Retinal pigment epithelial cell (primary cell): ENCODE measurements at regions not wholly inside any gene's neighbourhood (a gene's known extent, or its start where the extent isn't known, plus 50 kb on each side); places are given as distances from the start of the nearest gene placed in this dataset.
A peak's percentile ranks its signal among the peaks of the same experiment; 100 is the strongest.
"Not testable (repeated sequence)": the region's sequence is repeated elsewhere in the genome, so short reads cannot be mapped to it uniquely, and the experiment has no call there.

ENCODE experiments used
- DNase-seq: peaks from one replicate; pipeline ENCODE4 v3.0.0-alpha.2; 2010; ENCODE audit warnings: low read depth
- H3K4me3 ChIP-seq: 2 replicates; pipeline ENCODE4 v1.5.1; 2011; ENCODE audit warnings: mild to moderate bottlenecking, low read length, control low read depth, moderate library complexity
- CTCF ChIP-seq: conservative IDR thresholded peaks from 2 replicates; pipeline ENCODE4 v1.5.1; 2011; ENCODE audit warnings: low read depth, low read length, control low read depth, inconsistent platforms

- no peak for TF ChIP-seq CTCF
- no peak overlapping the region for H3K4me3 ChIP-seq
- DNase-seq: no peak
Measured at GRCh38 chr6:92682516-92683398, 736.6 kb downstream of the EPHA7 start.

GRCh38 chr6:92681401-92681800 lies 738.0 kb downstream of the EPHA7 start:
- no peak for DNase-seq
- TF ChIP-seq CTCF: no peak
- H3K4me3 ChIP-seq: no peak overlapping the region

DNA sequence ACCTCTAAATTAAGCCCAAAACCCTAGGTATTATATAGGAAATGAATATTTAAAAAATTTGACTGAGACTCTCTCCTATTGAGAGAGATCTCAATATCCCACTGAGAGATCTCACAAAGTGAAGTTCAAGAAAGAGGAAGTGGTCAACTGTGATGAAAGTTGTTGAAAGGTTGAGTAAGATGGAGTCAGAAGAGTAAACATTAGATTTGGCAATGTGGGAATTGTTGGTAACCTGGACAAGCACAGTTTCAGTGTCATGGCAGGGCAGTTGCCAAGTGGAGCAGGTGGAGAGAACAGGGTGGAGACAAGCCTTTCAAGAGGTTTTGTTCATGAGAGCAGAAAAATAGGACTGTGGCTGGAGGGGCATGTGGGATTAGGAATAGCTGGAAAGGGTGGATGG lies 747.9 kb downstream of the EPHA7 start:
- DNase-seq, H3K4me3 ChIP-seq: not testable (repeated sequence)

DNA sequence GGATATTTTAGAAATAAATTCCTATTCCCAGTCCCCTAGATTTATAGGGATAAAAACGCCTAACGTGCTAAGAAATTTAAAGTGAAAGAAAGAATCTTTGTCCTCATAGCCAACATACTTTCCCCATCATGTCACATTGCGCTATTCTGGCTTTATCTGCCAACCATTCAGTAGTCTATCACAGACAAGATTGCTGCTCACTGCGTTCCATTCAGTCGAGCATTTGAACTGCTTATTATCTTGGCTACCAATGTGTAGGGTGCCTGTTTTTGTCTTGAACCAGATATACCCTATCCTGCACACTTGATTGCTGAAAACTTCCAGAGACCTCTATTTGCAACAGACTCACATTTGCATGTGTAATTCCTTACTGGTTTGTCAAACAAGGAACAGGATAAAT lies 751.5 kb downstream of the EPHA7 start:
- no peak for DNase-seq
- H3K4me3 ChIP-seq: no peak overlapping the region
- TF ChIP-seq CTCF: no peak

DNA sequence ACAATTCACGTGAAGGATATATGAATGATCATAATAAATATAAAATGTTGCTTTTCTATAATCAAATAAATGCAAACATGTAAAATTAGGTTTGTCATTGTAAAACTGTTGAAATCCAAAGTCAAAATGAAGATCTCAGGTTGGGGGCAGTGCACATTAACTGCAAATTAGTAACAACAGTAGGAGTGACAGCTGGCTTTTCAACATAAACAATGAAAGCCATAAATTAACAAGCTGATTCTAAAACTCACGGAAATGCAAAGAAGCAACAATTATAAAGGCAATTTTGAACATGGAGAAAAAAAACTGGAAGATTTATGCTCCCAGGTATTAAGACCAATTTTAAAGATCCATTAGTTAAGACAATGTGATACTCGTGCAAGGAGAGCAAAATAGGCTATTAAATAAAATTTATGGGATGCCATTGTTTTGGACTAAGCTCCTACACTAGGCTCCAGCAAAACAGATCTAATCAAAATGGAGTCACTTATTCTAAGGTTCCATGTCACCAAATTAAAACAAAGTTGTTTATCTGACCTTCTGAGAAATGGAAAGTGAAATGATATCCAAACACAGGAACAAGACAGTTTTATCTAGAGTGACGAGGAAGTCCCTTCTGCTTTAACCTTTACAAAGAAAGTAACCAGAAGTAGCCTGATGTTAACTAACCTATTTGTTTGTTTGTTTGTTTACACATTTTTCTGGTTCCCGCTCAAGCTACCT lies 770.8 kb downstream of the EPHA7 start:
- no peak overlapping the region for H3K4me3 ChIP-seq
- no peak for TF ChIP-seq CTCF
- DNase-seq: no peak

- DNase-seq: peak; percentile 56
- no peak for TF ChIP-seq CTCF
- H3K4me3 ChIP-seq: no peak overlapping the region
Measured at GRCh38 chr6:92647630-92648029, 771.7 kb downstream of the EPHA7 start.

DNA sequence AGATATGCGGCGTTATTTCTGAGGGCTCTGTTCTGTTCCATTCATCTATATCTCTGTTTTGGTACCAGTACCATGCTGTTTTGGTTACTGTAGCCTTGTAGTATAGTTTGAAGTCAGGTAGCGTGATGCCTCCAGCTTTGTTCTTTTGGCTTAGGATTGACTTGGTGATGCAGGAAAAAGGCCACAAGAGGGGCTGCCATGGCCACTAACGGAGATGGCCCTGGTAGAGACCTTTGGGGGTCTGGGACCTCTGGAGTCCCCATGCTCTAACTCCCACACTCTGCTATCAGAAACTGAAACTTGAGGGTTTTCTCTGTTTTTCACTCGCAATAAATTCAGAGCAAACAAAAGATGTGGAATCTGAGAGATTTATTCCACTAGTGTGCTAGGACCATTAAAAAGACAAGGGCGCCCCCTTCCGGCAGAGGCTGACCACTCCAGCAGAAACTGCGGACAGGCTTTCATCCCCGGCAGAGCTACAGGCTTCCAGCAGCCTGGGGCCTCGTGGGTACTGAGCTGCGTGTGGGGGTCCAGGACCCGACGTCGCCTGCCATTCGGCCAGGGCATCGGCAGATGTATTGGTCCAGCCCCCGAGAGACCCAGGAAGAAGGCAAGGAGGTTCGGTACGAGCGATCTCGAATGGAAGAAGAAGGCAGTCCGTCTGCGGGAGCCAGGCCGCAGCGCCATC lies 775.1 kb downstream of the EPHA7 start:
- H3K4me3 ChIP-seq, DNase-seq: not testable (repeated sequence)
- TF ChIP-seq CTCF: peak; percentile 47
